DOHH2 (cell line): ENCODE measurements at regions not wholly inside any gene's neighbourhood (a gene's known extent, or its start where the extent isn't known, plus 50 kb on each side); places are given as distances from the start of the nearest gene placed in this dataset.

Experiments
- H3F3A ChIP-seq: fragments of 200-600 bp; sonication (generic), shearing (Covaris generic); 2 replicates; pipeline ENCODE4 v1.6.0; 2016; ENCODE audit warnings: antibody characterized with exemption, mild to moderate bottlenecking; ENCODE audit not compliant: control insufficient read depth, insufficient read depth
- H3K27ac ChIP-seq: fragments of 200-600 bp; sonication (generic); 2 replicates; pipeline ENCODE4 v1.5.1; 2014; ENCODE audit warnings: low read depth, mild to moderate bottlenecking, low read length, moderate library complexity
- H3K27me3 ChIP-seq: fragments of 200-600 bp; sonication (generic); 2 replicates; pipeline ENCODE4 v1.6.1; 2014; ENCODE audit warnings: mild to moderate bottlenecking, low read length, mixed read lengths; ENCODE audit not compliant: control insufficient read depth
- H3K36me3 ChIP-seq: fragments of 200-600 bp; sonication (generic); 2 replicates; pipeline ENCODE4 v1.6.1; 2014; ENCODE audit warnings: mild to moderate bottlenecking, low read length, moderate library complexity, mixed read lengths; ENCODE audit not compliant: control insufficient read depth
- H3K4me1 ChIP-seq: fragments of 200-600 bp; sonication (generic); 2 replicates; pipeline ENCODE4 v1.6.1; 2014; ENCODE audit warnings: mild to moderate bottlenecking, low read length, mixed read lengths; ENCODE audit not compliant: control insufficient read depth
- H3K4me2 ChIP-seq: fragments of 200-600 bp; sonication (generic); 2 replicates; pipeline ENCODE4 v1.6.0; 2014; ENCODE audit warnings: mild to moderate bottlenecking, low read length, moderate library complexity
- H3K4me3 ChIP-seq: fragments of 200-600 bp; sonication (generic); 2 replicates; pipeline ENCODE4 v1.5.1; 2014; ENCODE audit warnings: mild to moderate bottlenecking, low read length, mixed read lengths
- H3K79me2 ChIP-seq: fragments of 200-600 bp; sonication (generic); 2 replicates; pipeline ENCODE4 v1.6.1; 2014; ENCODE audit warnings: mild to moderate bottlenecking, low read length, mixed read lengths; ENCODE audit not compliant: control insufficient read depth
- H3K9me2 ChIP-seq: fragments of 200-600 bp; sonication (generic); replicated peaks from 2 replicates; pipeline ENCODE4 v1.6.1; 2014; ENCODE audit warnings: mild to moderate bottlenecking, low read length, mixed read lengths; ENCODE audit not compliant: control insufficient read depth
- H3K9me3 ChIP-seq: fragments of 200-600 bp; sonication (generic); 2 replicates; pipeline ENCODE4 v1.6.1; 2014; ENCODE audit warnings: antibody characterized with exemption, low read length, mixed read lengths; ENCODE audit not compliant: control insufficient read depth, insufficient read depth
- H4K20me1 ChIP-seq: fragments of 200-600 bp; sonication (generic); 2 replicates; pipeline ENCODE4 v1.6.0; 2014; ENCODE audit warnings: low read depth, mild to moderate bottlenecking, antibody characterized with exemption, low read length, moderate library complexity; ENCODE audit not compliant: control insufficient read depth, insufficient read depth
- CTCF ChIP-seq: fragments of 200-600 bp; sonication (generic); IDR thresholded peaks from one replicate; pipeline ENCODE4 v1.5.1; 2014; ENCODE audit warnings: antibody characterized with exemption, mild to moderate bottlenecking, low read depth, low read length; ENCODE audit not compliant: poor library complexity, severe bottlenecking
- EZH2phosphoT487 ChIP-seq: fragments of 200-600 bp; sonication (generic); IDR thresholded peaks from 2 replicates; pipeline ENCODE4 v1.6.1; 2017; ENCODE audit warnings: borderline replicate concordance, mild to moderate bottlenecking, antibody characterized with exemption, low read length, moderate library complexity, mixed read lengths

- no peak overlapping the region for H3K27ac ChIP-seq
- no peak overlapping the region for H3K4me2 ChIP-seq
- no peaks in the 10 kb centered on the region for H3K9me3 ChIP-seq
- no peaks in the 10 kb centered on the region for H3K36me3 ChIP-seq
- no peaks in the 10 kb centered on the region for H3F3A ChIP-seq
- TF ChIP-seq EZH2phosphoT487 (no peak), CTCF (no peak)
- H3K79me2 ChIP-seq = no peaks in the 10 kb centered on the region
- no peaks in the 10 kb centered on the region for H3K4me1 ChIP-seq
- no peak overlapping the region for H3K4me3 ChIP-seq
- H3K27me3 ChIP-seq = no peaks in the 10 kb centered on the region
- H3K9me2 ChIP-seq = no peaks in the 10 kb centered on the region
- H4K20me1 ChIP-seq = no peaks in the 10 kb centered on the region
These were observed 830.8 kb upstream of the SLC39A10 start for GRCh38 chr2:194826241-194826640.

- Histone ChIP-seq H3K4me2 (no peak overlapping the region), H3K4me1 (no peaks in the 10 kb centered on the region), H3K9me2 (no peaks in the 10 kb centered on the region), H3K27ac (no peak overlapping the region), H3K9me3 (no peaks in the 10 kb centered on the region), H3F3A (no peaks in the 10 kb centered on the region), H4K20me1 (no peaks in the 10 kb centered on the region), H3K4me3 (no peak overlapping the region), H3K79me2 (no peaks in the 10 kb centered on the region), H3K27me3 (no peaks in the 10 kb centered on the region), H3K36me3 (no peaks in the 10 kb centered on the region)
- no peak for TF ChIP-seq EZH2phosphoT487
These were observed 832.6 kb upstream of the SLC39A10 start for GRCh38 chr2:194824450-194824849.

GRCh38 chr2:194822657-194823056, 834.4 kb upstream of the SLC39A10 start:
- Histone ChIP-seq H3K79me2 (no peaks in the 10 kb centered on the region), H3F3A (no peaks in the 10 kb centered on the region), H3K9me3 (no peaks in the 10 kb centered on the region), H4K20me1 (no peaks in the 10 kb centered on the region), H3K27me3 (no peaks in the 10 kb centered on the region), H3K36me3 (no peaks in the 10 kb centered on the region), H3K4me2 (no peak overlapping the region), H3K27ac (no peak overlapping the region), H3K4me1 (no peaks in the 10 kb centered on the region), H3K9me2 (no peaks in the 10 kb centered on the region), H3K4me3 (no peak overlapping the region)
- TF ChIP-seq EZH2phosphoT487 = no peak
- TF ChIP-seq CTCF = no peak

GRCh38 chr2:194822097-194822496, 834.9 kb upstream of the SLC39A10 start:
- Histone ChIP-seq H3K36me3 (no peaks in the 10 kb centered on the region), H3K4me2 (no peak overlapping the region), H4K20me1 (no peaks in the 10 kb centered on the region), H3K9me2 (no peaks in the 10 kb centered on the region), H3K9me3 (no peaks in the 10 kb centered on the region), H3K27me3 (no peaks in the 10 kb centered on the region), H3K27ac (no peak overlapping the region), H3K4me3 (no peak overlapping the region), H3K4me1 (no peaks in the 10 kb centered on the region), H3F3A (no peaks in the 10 kb centered on the region), H3K79me2 (no peaks in the 10 kb centered on the region)
- no peak for TF ChIP-seq EZH2phosphoT487
- no peak for TF ChIP-seq CTCF
